Transverse colon (tissue), 4 donors: ENCODE measurements at regions not wholly inside any gene's neighbourhood (a gene's known extent, or its start where the extent isn't known, plus 50 kb on each side); places are given as distances from the start of the nearest gene placed in this dataset.
A peak's percentile ranks its signal among the peaks of the same experiment; 100 is the strongest.

Experiments
- DNase-seq: peaks from one replicate; pipeline ENCODE4 v3.0.0-alpha.2; 2019
- H3K27ac ChIP-seq, 4 donors: fragments of 200-600 bp; sonication (generic); 2 replicates each; pipeline ENCODE4 v1.5.1; 2016 to 2018; ENCODE audit warnings: inconsistent platforms in 4 of 4
- H3K27me3 ChIP-seq: fragments of 200-600 bp; sonication (generic); 2 replicates; pipeline ENCODE4 v1.5.1; 2017; ENCODE audit warnings: inconsistent platforms
- H3K36me3 ChIP-seq, 4 donors: fragments of 200-600 bp; sonication (generic); 2 replicates each; pipeline ENCODE4 v1.5.1; 2017 to 2019; ENCODE audit warnings: inconsistent platforms in 4 of 4
- H3K4me1 ChIP-seq, 4 donors: fragments of 200-600 bp; sonication (generic); 2 replicates each; pipeline ENCODE4 v1.5.1; 2017 to 2020; ENCODE audit warnings: inconsistent platforms in 4 of 4
- H3K4me3 ChIP-seq, 4 donors: fragments of 200-600 bp; sonication (generic); 1 replicate in 1 of 4; 2 replicates in 3 of 4; pipeline versions ENCODE4 v1.5.1 to v1.6.1; 2017 to 2019; ENCODE audit warnings: inconsistent platforms in 4 of 4
- H3K9me3 ChIP-seq, 2 donors: fragments of 200-600 bp; sonication (generic); 2 replicates each; pipeline ENCODE4 v1.5.1; 2017 to 2019; ENCODE audit warnings: inconsistent platforms in 2 of 2
- CTCF ChIP-seq, 5 experiments: fragments of 200-600 bp in 3 of 5; fragments of 450-650 bp in 2 of 5; sonication (generic) in 3 of 5; IDR thresholded peaks; 1 replicate in 2 of 5; 2 replicates in 3 of 5; pipeline ENCODE4 v1.5.1; 2016 to 2017; ENCODE audit warnings: antibody characterized with exemption in 5 of 5, inconsistent platforms in 3 of 5, mild to moderate bottlenecking in 2 of 5, moderate library complexity in 1 of 5
- EP300 ChIP-seq: sonication (generic); formaldehyde crosslinking; IDR thresholded peaks from one replicate; pipeline ENCODE4 v1.6.1; 2017; ENCODE audit warnings: antibody characterized with exemption, low read depth
- POLR2A ChIP-seq: fragments of 450-650 bp; IDR thresholded peaks from one replicate; pipeline ENCODE4 v1.6.1; 2016; ENCODE audit warnings: antibody characterized with exemption, mild to moderate bottlenecking, moderate library complexity
- POLR2AphosphoS5 ChIP-seq, 3 donors: sonication (generic); formaldehyde crosslinking; IDR thresholded peaks; one replicate each; pipeline ENCODE4 v1.6.1; 2016; ENCODE audit warnings: antibody characterized with exemption in 3 of 3
- WGBS, 2 donors: methylation state at CpG; one replicate each; pipeline ENCODE4 v1.1.5; 2018; ENCODE audit warnings: low coverage in 1 of 2; 5-methylcytosine and 5-hydroxymethylcytosine counted together
- in situ Hi-C, 4 donors: fragments of 200-750 bp; cut with MboI; loops; one replicate each; pipeline versions ENCODE4 v1.15.0 to v1.15.1; 2017; ENCODE audit warnings: low sequenced_read_pairs in 3 of 4, low pct_ligation_motif_present in 1 of 4, low pct_unique_long_range_greater_than_20kb in 1 of 4
- intact Hi-C: fragments of 100-400 bp; cut with DNase I; formaldehyde crosslinking; loops from one replicate; pipeline ENCODE4 v1.15.1; 2023; ENCODE audit warnings: low total_unique reads

GRCh38 chr1:59074598-59074997, 222.3 kb upstream of the FGGY start:
- TF ChIP-seq POLR2A: no peak
- no peak for TF ChIP-seq POLR2AphosphoS5 (IDR thresholded peaks at IDR 0.05)
- no peak for TF ChIP-seq CTCF (IDR thresholded peaks at IDR 0.05)
- TF ChIP-seq EP300: no peak
- no peak overlapping the region for H3K4me3 ChIP-seq
- H3K27ac ChIP-seq: no peak overlapping the region
- in situ Hi-C loops (loop anchor here in 1 of 4 donors (25.0 kb wide), 1 partner anchor 287 kb away; the partner anchor contains the start of gene JUN), intact Hi-C loops (loop anchor here (10.0 kb wide), 1 partner anchor 290 kb away; the partner anchor contains the start of gene JUN)
- H3K36me3 ChIP-seq: no peaks in the 10 kb centered on the region
- H3K9me3 ChIP-seq: no peaks in the 10 kb centered on the region
- H3K4me1 ChIP-seq: peaks cover 0 to 28% (median 14%) of the 10 kb centered on the region in 4 donors
- 59 to 68% methylated on average over 3 of the region's 3 CpGs for WGBS, 2 donors
- no peaks in the 10 kb centered on the region for H3K27me3 ChIP-seq
- no peak for DNase-seq

GRCh38 chr1:59075021-59075420, 221.9 kb upstream of the FGGY start:
- intact Hi-C loops: loop anchor here (10.0 kb wide), 1 partner anchor 290 kb away; the partner anchor contains the start of gene JUN
- no peak overlapping the region for H3K27ac ChIP-seq

DNA sequence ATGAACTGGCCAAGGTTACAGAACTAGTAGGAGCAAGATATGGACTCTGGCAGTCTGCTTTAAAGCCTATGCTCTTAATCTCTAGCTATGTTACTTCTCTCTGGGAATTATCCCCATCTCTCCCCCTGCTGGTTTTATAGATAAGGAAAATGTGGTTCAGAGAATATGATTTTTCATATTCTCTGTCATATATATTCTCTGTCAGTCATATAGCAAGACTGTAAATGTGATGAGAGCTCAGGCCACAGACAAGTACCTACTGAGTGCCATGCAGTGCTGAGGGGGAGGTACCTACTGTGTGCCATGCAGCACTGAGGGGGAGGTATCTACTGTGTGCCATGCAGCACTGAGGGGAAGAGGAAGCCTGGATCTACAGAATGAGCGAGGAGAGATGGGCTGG, 220.3 kb upstream of the FGGY start:
- DNase-seq: no peak
- Histone ChIP-seq H3K9me3 (no peaks in the 10 kb centered on the region), H3K27me3 (no peaks in the 10 kb centered on the region), H3K27ac (no peak overlapping the region), H3K4me3 (no peak overlapping the region), H3K4me1 (peaks cover 0 to 15% (median 2%) of the 10 kb centered on the region in 4 donors), H3K36me3 (no peaks in the 10 kb centered on the region)
- no peak for TF ChIP-seq POLR2AphosphoS5 (IDR thresholded peaks at IDR 0.05)
- no peak for TF ChIP-seq EP300
- TF ChIP-seq CTCF (IDR thresholded peaks at IDR 0.05): peak; percentile 22 to 55 (median 30)
- TF ChIP-seq POLR2A: no peak
- intact Hi-C loops: loop anchor here (10.0 kb wide), 1 partner anchor 292 kb away; the partner anchor contains the start of gene JUN
- in situ Hi-C loops: no loop called here
- WGBS, 2 donors: 88% methylated on average over 1 of the region's 1 CpG; no CpG with 5 or more reads in 1 of the 2 donors

More at GRCh38 chr1:59075021-59075420, 221.9 kb upstream of the FGGY start:
- no peak for TF ChIP-seq POLR2A
- TF ChIP-seq EP300: no peak
- TF ChIP-seq POLR2AphosphoS5 (IDR thresholded peaks at IDR 0.05): no peak
- TF ChIP-seq CTCF (IDR thresholded peaks at IDR 0.05): no peak
- in situ Hi-C loops: no loop called here
- no peak for DNase-seq
- Histone ChIP-seq H3K4me1 (peaks cover 0 to 30% (median 14%) of the 10 kb centered on the region in 4 donors), H3K4me3 (no peak overlapping the region), H3K27me3 (no peaks in the 10 kb centered on the region), H3K36me3 (no peaks in the 10 kb centered on the region), H3K9me3 (no peaks in the 10 kb centered on the region)
- WGBS, 2 donors: 92 to 94% methylated on average over 6 of the region's 6 CpGs

- Histone ChIP-seq H3K36me3 (no peaks in the 10 kb centered on the region), H3K9me3 (no peaks in the 10 kb centered on the region), H3K4me1 (peaks cover 0 to 10% (median 0%) of the 10 kb centered on the region in 4 donors), H3K4me3 (no peak overlapping the region), H3K27ac (no peak overlapping the region), H3K27me3 (no peaks in the 10 kb centered on the region)
- WGBS, 2 donors: 54 to 79% methylated on average over 4 to 6 of the region's 6 CpGs
- in situ Hi-C loops (no loop called here), intact Hi-C loops (loop anchor here (10.0 kb wide), 1 partner anchor 293 kb away; the partner anchor contains the start of gene JUN)
- no peak for TF ChIP-seq CTCF (IDR thresholded peaks at IDR 0.05)
- no peak for TF ChIP-seq POLR2A
- no peak for TF ChIP-seq EP300
- no peak for TF ChIP-seq POLR2AphosphoS5 (IDR thresholded peaks at IDR 0.05)
- DNase-seq: no peak
These were observed 219.3 kb upstream of the FGGY start for GRCh38 chr1:59077466-59078069.
